ENCODE measurements at regions not wholly inside any gene's neighbourhood (a gene's known extent, or its start where the extent isn't known, plus 50 kb on each side); places are given as distances from the start of the nearest gene placed in this dataset.

DNA sequence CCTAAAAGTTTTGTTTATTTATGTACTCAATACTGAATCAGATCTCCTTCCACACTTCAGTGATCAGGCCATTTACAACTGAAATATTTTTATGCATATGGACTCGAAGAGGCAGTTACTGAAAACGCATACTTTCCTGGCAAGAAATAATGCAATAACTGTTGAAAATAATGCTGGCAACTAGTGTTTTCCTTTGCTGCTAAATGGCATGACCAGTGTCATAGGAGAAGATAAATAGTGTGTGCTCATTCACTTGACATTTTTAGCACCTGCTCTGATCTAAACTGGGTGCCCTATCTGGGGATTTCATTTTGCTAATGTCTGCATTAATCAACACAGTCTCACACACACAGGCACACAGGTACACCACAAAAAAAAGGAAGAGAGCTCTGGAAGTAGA, 695.2 kb downstream of the TUSC7 start:
- CTCF ChIA-PET = no interaction called here

GRCh38 chr3:117405359-117405758, 695.8 kb downstream of the TUSC7 start:
- Mint-ChIP-seq H3K4me3 (no peak overlapping the region), H3K27ac (no peak overlapping the region), H3K4me1 (ENCODE audit: low read depth) (no peaks in the 10 kb centered on the region), H3K36me3 (ENCODE audit: low read depth) (no peaks in the 10 kb centered on the region), H3K9me3 (no peaks in the 10 kb centered on the region), H3K27me3 (no peaks in the 10 kb centered on the region)
- H3K27ac ChIP-seq (ENCODE audit: low read depth in 1 of 2, low read length in 2 of 2) = no peak overlapping the region
- CTCF ChIA-PET = no interaction called here
- no peak for DNase-seq
- intact Hi-C loops (cut with DNase I, micrococcal nuclease) = no loop called here
- H3K36me3 ChIP-seq (ENCODE audit: insufficient read depth, low read length) = no peaks in the 10 kb centered on the region
- no peak overlapping the region for H3K4me3 ChIP-seq (ENCODE audit: low read length)
- H3K27me3 ChIP-seq (ENCODE audit: control insufficient read depth in 1 of 2, insufficient read depth in 2 of 2, low read length in 2 of 2) = no peaks in the 10 kb centered on the region
- TF ChIP-seq CTCF (IDR thresholded peaks at IDR 0.05) = no peak
- no peaks in the 10 kb centered on the region for H3K9me3 ChIP-seq (ENCODE audit: control insufficient read depth in 1 of 2, insufficient read depth in 1 of 2, low read length in 2 of 2)
- no peak for ATAC-seq (ENCODE audit: poor library complexity)
- POLR2A ChIA-PET = no interaction called here
- H3K4me1 ChIP-seq (ENCODE audit: insufficient read depth, low read length) = no peaks in the 10 kb centered on the region

More for the DNA sequence above, 695.2 kb downstream of the TUSC7 start:
- POLR2A ChIA-PET = no interaction called here
- intact Hi-C loops (cut with DNase I, micrococcal nuclease) = no loop called here
- no peak for DNase-seq
- Histone ChIP-seq H3K27me3 (ENCODE audit: control insufficient read depth in 1 of 2, insufficient read depth in 2 of 2, low read length in 2 of 2) (no peaks in the 10 kb centered on the region), H3K36me3 (ENCODE audit: insufficient read depth, low read length) (no peaks in the 10 kb centered on the region), H3K4me3 (ENCODE audit: low read length) (no peak overlapping the region), H3K27ac (ENCODE audit: low read depth in 1 of 2, low read length in 2 of 2) (no peak overlapping the region), H3K4me1 (ENCODE audit: insufficient read depth, low read length) (no peaks in the 10 kb centered on the region), H3K9me3 (ENCODE audit: control insufficient read depth in 1 of 2, insufficient read depth in 1 of 2, low read length in 2 of 2) (no peaks in the 10 kb centered on the region)
- Mint-ChIP-seq H3K9me3 (no peaks in the 10 kb centered on the region), H3K4me1 (ENCODE audit: low read depth) (no peaks in the 10 kb centered on the region), H3K27ac (no peak overlapping the region), H3K27me3 (no peaks in the 10 kb centered on the region), H3K4me3 (no peak overlapping the region), H3K36me3 (ENCODE audit: low read depth) (no peaks in the 10 kb centered on the region)
- TF ChIP-seq CTCF (IDR thresholded peaks at IDR 0.05) = no peak
- ATAC-seq (ENCODE audit: poor library complexity) = no peak

GRCh38 chr3:117407317-117407716, 697.7 kb downstream of the TUSC7 start:
- Mint-ChIP-seq H3K36me3 (ENCODE audit: low read depth) (no peaks in the 10 kb centered on the region), H3K27ac (no peak overlapping the region), H3K4me3 (no peak overlapping the region), H3K9me3 (no peaks in the 10 kb centered on the region), H3K4me1 (ENCODE audit: low read depth) (no peaks in the 10 kb centered on the region), H3K27me3 (no peaks in the 10 kb centered on the region)
- no peak for ATAC-seq (ENCODE audit: poor library complexity)
- Histone ChIP-seq H3K36me3 (ENCODE audit: insufficient read depth, low read length) (no peaks in the 10 kb centered on the region), H3K9me3 (ENCODE audit: control insufficient read depth in 1 of 2, insufficient read depth in 1 of 2, low read length in 2 of 2) (no peaks in the 10 kb centered on the region), H3K4me3 (ENCODE audit: low read length) (no peak overlapping the region), H3K27me3 (ENCODE audit: control insufficient read depth in 1 of 2, insufficient read depth in 2 of 2, low read length in 2 of 2) (no peaks in the 10 kb centered on the region), H3K27ac (ENCODE audit: low read depth in 1 of 2, low read length in 2 of 2) (no peak overlapping the region), H3K4me1 (ENCODE audit: insufficient read depth, low read length) (no peaks in the 10 kb centered on the region)
- ChIA-PET CTCF (no interaction called here), POLR2A (no interaction called here)
- intact Hi-C loops (cut with DNase I, micrococcal nuclease) = no loop called here
- DNase-seq = no peak
- no peak for TF ChIP-seq CTCF (IDR thresholded peaks at IDR 0.05)

Measured in CD4-positive, alpha-beta T cell (primary cell).